Breast epithelium (tissue), 4 donors: ENCODE measurements at regions not wholly inside any gene's neighbourhood (a gene's known extent, or its start where the extent isn't known, plus 50 kb on each side); places are given as distances from the start of the nearest gene placed in this dataset.

Source experiments
- DNase-seq, 2 donors: peaks; one replicate each; pipeline ENCODE4 v3.0.0-alpha.2; 2019; ENCODE audit warnings: low spot score in 2 of 2
- H3K27ac ChIP-seq, 2 donors: fragments of 200-600 bp; sonication (generic) in 1 of 2; one replicate each; pipeline ENCODE4 v1.5.1; 2016 to 2019; ENCODE audit warnings: mild to moderate bottlenecking in 1 of 2
- H3K27me3 ChIP-seq, 2 donors: fragments of 200-600 bp; sonication (generic) in 1 of 2; one replicate each; pipeline versions ENCODE4 v1.5.1 to v1.6.0; 2017 to 2019; ENCODE audit warnings: control low read depth in 1 of 2, mild to moderate bottlenecking in 1 of 2
- H3K36me3 ChIP-seq: fragments of 200-600 bp; one replicate; pipeline ENCODE4 v1.5.1; 2019
- H3K4me1 ChIP-seq, 2 donors: fragments of 200-600 bp; sonication (generic); one replicate each; pipeline ENCODE4 v1.5.1; 2016 to 2019; ENCODE audit warnings: control low read depth in 1 of 2
- H3K4me3 ChIP-seq, 3 donors: fragments of 200-600 bp; sonication (generic); 1 replicate in 2 of 3; 2 replicates in 1 of 3; pipeline ENCODE4 v1.5.1; 2016 to 2019; ENCODE audit warnings: mild to moderate bottlenecking in 3 of 3, moderate library complexity in 2 of 3
- H3K9me3 ChIP-seq, 2 donors: fragments of 200-600 bp; sonication (generic) in 1 of 2; one replicate each; pipeline ENCODE4 v1.5.1; 2016 to 2019; ENCODE audit warnings: control low read depth in 1 of 2
- CTCF ChIP-seq, 3 donors: fragments of 450-650 bp; IDR thresholded peaks; one replicate each; pipeline ENCODE4 v1.5.1; 2016 to 2017; ENCODE audit warnings: antibody characterized with exemption in 3 of 3, mild to moderate bottlenecking in 3 of 3, moderate library complexity in 3 of 3
- POLR2A ChIP-seq: fragments of 450-650 bp; IDR thresholded peaks from one replicate; pipeline ENCODE4 v1.6.1; 2016; ENCODE audit warnings: antibody characterized with exemption, mild to moderate bottlenecking, moderate library complexity
- POLR2AphosphoS5 ChIP-seq, 3 donors: sonication (generic); formaldehyde crosslinking; IDR thresholded peaks; one replicate each; pipeline ENCODE4 v1.6.1; 2017; ENCODE audit warnings: antibody characterized with exemption in 3 of 3
- intact Hi-C: fragments of 100-400 bp; cut with DNase I; formaldehyde crosslinking; loops from one replicate; pipeline ENCODE4 v1.15.1; 2023; ENCODE audit warnings: low total_unique reads

- Histone ChIP-seq H3K27me3 (no peaks in the 10 kb centered on the region), H3K27ac (no peak overlapping the region), H3K4me1 (no peaks in the 10 kb centered on the region), H3K9me3 (no peaks in the 10 kb centered on the region), H3K4me3 (no peak overlapping the region), H3K36me3 (no peaks in the 10 kb centered on the region)
- DNase-seq, result no peak
- no peak for TF ChIP-seq POLR2AphosphoS5 (IDR thresholded peaks at IDR 0.05)
- no peak for TF ChIP-seq POLR2A
- TF ChIP-seq CTCF (IDR thresholded peaks at IDR 0.05), result no peak
- intact Hi-C loops, result no loop called here
These were observed 208.5 kb upstream of the TNC start for GRCh38 chr9:115326461-115326860.

- H3K27ac ChIP-seq, result no peak overlapping the region
- H3K4me1 ChIP-seq, result no peaks in the 10 kb centered on the region
- TF ChIP-seq POLR2AphosphoS5 (IDR thresholded peaks at IDR 0.05), result no peak
- no peak for TF ChIP-seq CTCF (IDR thresholded peaks at IDR 0.05)
- TF ChIP-seq POLR2A, result no peak
- no peaks in the 10 kb centered on the region for H3K27me3 ChIP-seq
- H3K36me3 ChIP-seq, result no peaks in the 10 kb centered on the region
- H3K4me3 ChIP-seq, result no peak overlapping the region
- DNase-seq, result no peak
- no peaks in the 10 kb centered on the region for H3K9me3 ChIP-seq
- intact Hi-C loops, result no loop called here
These were observed 209.6 kb upstream of the TNC start for GRCh38 chr9:115327436-115328122.

GRCh38 chr9:115328228-115328627, 210.3 kb upstream of the TNC start:
- no peaks in the 10 kb centered on the region for H3K9me3 ChIP-seq
- H3K27me3 ChIP-seq, result no peaks in the 10 kb centered on the region
- DNase-seq, result no peak
- H3K36me3 ChIP-seq, result no peaks in the 10 kb centered on the region
- no peak overlapping the region for H3K4me3 ChIP-seq
- H3K27ac ChIP-seq, result no peak overlapping the region
- intact Hi-C loops, result no loop called here
- no peaks in the 10 kb centered on the region for H3K4me1 ChIP-seq
- TF ChIP-seq CTCF (IDR thresholded peaks at IDR 0.05), result no peak
- no peak for TF ChIP-seq POLR2A

GRCh38 chr9:115328677-115329076, 210.7 kb upstream of the TNC start:
- Histone ChIP-seq H3K36me3 (no peaks in the 10 kb centered on the region), H3K9me3 (no peaks in the 10 kb centered on the region), H3K27ac (no peak overlapping the region), H3K4me1 (no peaks in the 10 kb centered on the region), H3K27me3 (no peaks in the 10 kb centered on the region), H3K4me3 (no peak overlapping the region)
- no peak for DNase-seq
- intact Hi-C loops, result no loop called here
- TF ChIP-seq POLR2A (no peak), CTCF (IDR thresholded peaks at IDR 0.05) (no peak), POLR2AphosphoS5 (IDR thresholded peaks at IDR 0.05) (no peak)

- H3K27me3 ChIP-seq, result no peaks in the 10 kb centered on the region
- H3K27ac ChIP-seq, result no peak overlapping the region
- no peak overlapping the region for H3K4me3 ChIP-seq
- DNase-seq, result no peak
- H3K4me1 ChIP-seq, result no peaks in the 10 kb centered on the region
- no peak for TF ChIP-seq POLR2AphosphoS5 (IDR thresholded peaks at IDR 0.05)
- no peak for TF ChIP-seq CTCF (IDR thresholded peaks at IDR 0.05)
- no peak for TF ChIP-seq POLR2A
- H3K36me3 ChIP-seq, result no peaks in the 10 kb centered on the region
- intact Hi-C loops, result no loop called here
- peaks cover 6 to 13% of the 10 kb centered on the region in 2 donors for H3K9me3 ChIP-seq
These were observed 215.5 kb upstream of the TNC start for GRCh38 chr9:115333277-115334070.
